ENCODE measurements at regions not wholly inside any gene's neighbourhood (a gene's known extent, or its start where the extent isn't known, plus 50 kb on each side); places are given as distances from the start of the nearest gene placed in this dataset.

- Histone ChIP-seq H3K27ac (ENCODE audit: extremely low read depth, low read depth, low read length) (no peak overlapping the region), H3K4me3 (ENCODE audit: low read depth, low read length) (no peak overlapping the region), H3K36me3 (ENCODE audit: control insufficient read depth in 2 of 2, insufficient read depth in 1 of 2, low read length in 2 of 2) (no peaks in the 10 kb centered on the region), H3K9me3 (ENCODE audit: control insufficient read depth, insufficient read depth, low read depth, low read length) (no peaks in the 10 kb centered on the region), H3K4me1 (ENCODE audit: control insufficient read depth, insufficient read depth, low read length) (no peaks in the 10 kb centered on the region)
- TF ChIP-seq KLF7 (tag by site-specific recombination; IDR thresholded peaks at IDR 0.05; ENCODE audit: borderline replicate concordance), result no peak
- TF ChIP-seq ZNF530 (tag by site-specific recombination; IDR thresholded peaks at IDR 0.05; ENCODE audit: low read depth), result no peak
- no peak for TF ChIP-seq ZNF560 (tag by site-specific recombination; IDR thresholded peaks at IDR 0.05; ENCODE audit: borderline replicate concordance)
- no peak for TF ChIP-seq ZNF221 (tag by site-specific recombination; IDR thresholded peaks at IDR 0.05; ENCODE audit: borderline replicate concordance)
- ChIA-PET POLR2A (no interaction called here), CTCF (interaction anchor here (1.5 kb wide), 1 partner anchor 292 kb away, joined by 4 read pairs; no protein-coding TSS in a partner anchor)
Observed at GRCh38 chr2:226508005-226508404, 291.6 kb downstream of the IRS1 start.

DNA sequence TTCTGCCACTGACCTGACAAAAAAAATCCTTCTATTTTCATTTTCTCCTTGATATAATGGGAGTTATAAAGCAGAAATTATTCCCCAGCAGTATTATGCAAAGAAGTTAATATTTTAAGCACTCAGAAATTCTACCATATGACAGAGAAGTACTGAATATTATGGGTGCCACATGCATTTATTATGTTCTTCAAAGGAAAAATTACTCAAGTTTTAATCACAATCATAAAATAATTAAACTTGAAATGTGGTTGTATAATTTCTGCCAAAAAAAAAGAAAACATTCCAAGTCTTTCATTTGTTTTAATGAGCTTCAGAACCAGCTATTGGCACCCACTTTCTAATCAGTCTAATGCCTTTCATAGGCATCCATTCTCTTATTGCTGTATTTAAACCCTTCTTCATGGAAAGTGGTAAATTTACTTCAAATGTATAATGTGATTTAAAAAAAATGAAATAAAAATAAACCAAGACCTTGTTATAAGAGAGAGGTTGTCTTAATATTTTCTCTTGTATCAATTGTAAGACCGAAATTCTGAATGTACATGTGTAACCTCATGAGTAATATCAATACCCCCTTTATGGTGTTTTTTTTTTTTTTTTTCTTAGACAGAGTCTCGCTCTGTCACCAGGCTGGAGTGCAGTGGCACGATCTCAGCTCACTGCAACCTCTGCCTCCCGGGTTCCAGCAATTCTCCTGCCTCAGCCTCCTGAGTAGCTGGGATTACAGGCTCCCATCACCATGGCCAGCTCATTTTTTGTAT is 302.3 kb downstream of the IRS1 start:
- POLR2A ChIA-PET, result no interaction called here
- no peaks in the 10 kb centered on the region for H3K4me1 ChIP-seq (ENCODE audit: control insufficient read depth, insufficient read depth, low read length)
- TF ChIP-seq ZNF132 (tag by site-specific recombination; IDR thresholded peaks at IDR 0.05; ENCODE audit: borderline replicate concordance), result no peak
- TF ChIP-seq ZNF513 (tag by site-specific recombination; IDR thresholded peaks at IDR 0.05), result no peak
- TF ChIP-seq, protein P1, sequence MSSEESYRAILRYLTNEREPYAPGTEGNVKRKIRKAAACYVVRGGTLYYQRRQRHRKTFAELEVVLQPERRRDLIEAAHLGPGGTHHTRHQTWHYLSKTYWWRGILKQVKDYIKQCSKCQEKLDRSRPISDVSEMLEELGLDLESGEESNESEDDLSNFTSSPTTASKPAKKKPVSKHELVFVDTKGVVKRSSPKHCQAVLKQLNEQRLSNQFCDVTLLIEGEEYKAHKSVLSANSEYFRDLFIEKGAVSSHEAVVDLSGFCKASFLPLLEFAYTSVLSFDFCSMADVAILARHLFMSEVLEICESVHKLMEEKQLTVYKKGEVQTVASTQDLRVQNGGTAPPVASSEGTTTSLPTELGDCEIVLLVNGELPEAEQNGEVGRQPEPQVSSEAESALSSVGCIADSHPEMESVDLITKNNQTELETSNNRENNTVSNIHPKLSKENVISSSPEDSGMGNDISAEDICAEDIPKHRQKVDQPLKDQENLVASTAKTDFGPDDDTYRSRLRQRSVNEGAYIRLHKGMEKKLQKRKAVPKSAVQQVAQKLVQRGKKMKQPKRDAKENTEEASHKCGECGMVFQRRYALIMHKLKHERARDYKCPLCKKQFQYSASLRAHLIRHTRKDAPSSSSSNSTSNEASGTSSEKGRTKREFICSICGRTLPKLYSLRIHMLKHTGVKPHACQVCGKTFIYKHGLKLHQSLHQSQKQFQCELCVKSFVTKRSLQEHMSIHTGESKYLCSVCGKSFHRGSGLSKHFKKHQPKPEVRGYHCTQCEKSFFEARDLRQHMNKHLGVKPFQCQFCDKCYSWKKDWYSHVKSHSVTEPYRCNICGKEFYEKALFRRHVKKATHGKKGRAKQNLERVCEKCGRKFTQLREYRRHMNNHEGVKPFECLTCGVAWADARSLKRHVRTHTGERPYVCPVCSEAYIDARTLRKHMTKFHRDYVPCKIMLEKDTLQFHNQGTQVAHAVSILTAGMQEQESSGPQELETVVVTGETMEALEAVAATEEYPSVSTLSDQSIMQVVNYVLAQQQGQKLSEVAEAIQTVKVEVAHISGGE (tag by site-specific recombination; conservative IDR thresholded peaks at IDR 0.05; ENCODE audit: low read depth), result no peak
- no peak for TF ChIP-seq HOXA7 (CRISPR knock-in tag; IDR thresholded peaks at IDR 0.05; ENCODE audit: borderline replicate concordance)
- no peak for TF ChIP-seq ZNF248 (tag by site-specific recombination; IDR thresholded peaks at IDR 0.05)
- TF ChIP-seq ZNF785 (tag by site-specific recombination; IDR thresholded peaks at IDR 0.05), result no peak
- H3K4me3 ChIP-seq (ENCODE audit: low read depth, low read length), result no peak overlapping the region
- CTCF ChIA-PET, result no interaction called here
- H3K9me3 ChIP-seq (ENCODE audit: control insufficient read depth, insufficient read depth, low read depth, low read length), result no peaks in the 10 kb centered on the region
- H3K27ac ChIP-seq (ENCODE audit: extremely low read depth, low read depth, low read length), result no peak overlapping the region
- H3K36me3 ChIP-seq (ENCODE audit: control insufficient read depth in 2 of 2, insufficient read depth in 1 of 2, low read length in 2 of 2), result no peaks in the 10 kb centered on the region

GRCh38 chr2:226496273-226496550 is 303.4 kb downstream of the IRS1 start:
- ChIA-PET POLR2A (no interaction called here), CTCF (no interaction called here)
- H3K27ac ChIP-seq (ENCODE audit: extremely low read depth, low read depth, low read length), result no peak overlapping the region
- H3K4me1 ChIP-seq (ENCODE audit: control insufficient read depth, insufficient read depth, low read length), result no peaks in the 10 kb centered on the region
- no peaks in the 10 kb centered on the region for H3K9me3 ChIP-seq (ENCODE audit: control insufficient read depth, insufficient read depth, low read depth, low read length)
- no peak overlapping the region for H3K4me3 ChIP-seq (ENCODE audit: low read depth, low read length)
- TF ChIP-seq ZNF501 (tag by site-specific recombination; IDR thresholded peaks at IDR 0.05) (no peak), ZNF664 (tag by site-specific recombination; IDR thresholded peaks at IDR 0.05) (no peak), TRIM28 (IDR thresholded peaks at IDR 0.05; ENCODE audit: borderline replicate concordance, low read length) (no peak), ZNF138 (tag by site-specific recombination; IDR thresholded peaks at IDR 0.05; ENCODE audit: borderline replicate concordance) (no peak), ZNF335 (tag by site-specific recombination; conservative IDR thresholded peaks at IDR 0.05) (no peak), ZNF626 (tag by site-specific recombination; IDR thresholded peaks at IDR 0.05) (no peak), ZNF76 (tag by site-specific recombination; IDR thresholded peaks at IDR 0.05; ENCODE audit: borderline replicate concordance, low read depth) (no peak), ZNF692 (tag by site-specific recombination; IDR thresholded peaks at IDR 0.05) (no peak), ZSCAN16 (tag by site-specific recombination; IDR thresholded peaks at IDR 0.05) (no peak), ZNF529 (tag by site-specific recombination; IDR thresholded peaks at IDR 0.05; ENCODE audit: insufficient replicate concordance) (no peak), ZXDB (tag by site-specific recombination; IDR thresholded peaks at IDR 0.05) (no peak), ZNF48 (tag by site-specific recombination; IDR thresholded peaks at IDR 0.05) (no peak), ZNF223 (tag by site-specific recombination; IDR thresholded peaks at IDR 0.05) (no peak), ZNF266 (tag by site-specific recombination; IDR thresholded peaks at IDR 0.05; ENCODE audit: low read depth) (no peak)
- TF ChIP-seq, protein P2, sequence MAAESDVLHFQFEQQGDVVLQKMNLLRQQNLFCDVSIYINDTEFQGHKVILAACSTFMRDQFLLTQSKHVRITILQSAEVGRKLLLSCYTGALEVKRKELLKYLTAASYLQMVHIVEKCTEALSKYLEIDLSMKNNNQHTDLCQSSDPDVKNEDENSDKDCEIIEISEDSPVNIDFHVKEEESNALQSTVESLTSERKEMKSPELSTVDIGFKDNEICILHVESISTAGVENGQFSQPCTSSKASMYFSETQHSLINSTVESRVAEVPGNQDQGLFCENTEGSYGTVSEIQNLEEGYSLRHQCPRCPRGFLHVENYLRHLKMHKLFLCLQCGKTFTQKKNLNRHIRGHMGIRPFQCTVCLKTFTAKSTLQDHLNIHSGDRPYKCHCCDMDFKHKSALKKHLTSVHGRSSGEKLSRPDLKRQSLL (tag by site-specific recombination; IDR thresholded peaks at IDR 0.05), result no peak
- H3K36me3 ChIP-seq (ENCODE audit: control insufficient read depth in 2 of 2, insufficient read depth in 1 of 2, low read length in 2 of 2), result no peaks in the 10 kb centered on the region
